HepG2 (cell line): ENCODE measurements at regions not wholly inside any gene's neighbourhood (a gene's known extent, or its start where the extent isn't known, plus 50 kb on each side); places are given as distances from the start of the nearest gene placed in this dataset.

Source experiments
- FOSL1 ChIP-seq: sonication (generic); formaldehyde crosslinking; IDR thresholded peaks from 2 replicates; pipeline ENCODE4 v1.9.0; 2021; ENCODE audit warnings: missing genetic modification reagents, borderline replicate concordance
- KMT2B ChIP-seq: IDR thresholded peaks from 2 replicates; pipeline ENCODE4 v1.6.1; 2016; ENCODE audit warnings: missing genetic modification reagents, missing compliant biosample characterization
- MAF1 ChIP-seq: sonication (generic); formaldehyde crosslinking; IDR thresholded peaks from 2 replicates; pipeline ENCODE4 v1.5.0; 2020; ENCODE audit warnings: missing genetic modification reagents, borderline replicate concordance
- ZNF225 ChIP-seq: sonication (generic); formaldehyde crosslinking; IDR thresholded peaks from 2 replicates; pipeline ENCODE4 v1.4.0; 2020; ENCODE audit warnings: mild to moderate bottlenecking, missing genetic modification reagents
- TF ChIP-seq, protein P1 (sequence below): sonication (generic); formaldehyde crosslinking; conservative IDR thresholded peaks from 2 replicates; pipeline ENCODE4 v1.4.0; 2020; ENCODE audit warnings: missing genetic modification reagents
- TF ChIP-seq, protein P2 (sequence below): sonication (generic); formaldehyde crosslinking; IDR thresholded peaks from 2 replicates; pipeline ENCODE4 v1.4.0; 2020; ENCODE audit warnings: mild to moderate bottlenecking, missing genetic modification reagents

DNA sequence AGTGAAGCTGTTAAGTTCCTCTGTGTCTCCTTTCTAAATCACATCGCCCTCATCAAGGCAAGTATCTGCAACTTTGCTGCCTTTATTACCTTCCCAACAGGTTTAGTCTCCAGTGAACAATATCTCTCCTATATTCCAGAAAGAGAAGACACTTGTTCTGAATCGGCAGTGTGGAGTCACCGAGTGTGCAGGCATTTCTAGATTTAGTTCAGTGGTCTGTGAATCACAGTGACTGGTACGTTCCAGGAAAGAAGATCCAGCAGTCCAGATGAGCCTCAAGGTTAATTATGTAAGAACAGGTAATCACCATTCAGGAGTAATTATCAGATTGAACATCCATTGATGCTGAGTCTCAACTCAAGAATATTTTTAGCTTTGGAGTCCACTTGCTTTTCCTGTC, 497.0 kb downstream of the FOXO1 start:
- TF ChIP-seq ZNF225 (CRISPR knock-in tag) = no peak
- TF ChIP-seq MAF1 (CRISPR knock-in tag) = no peak
- TF ChIP-seq, protein P1, sequence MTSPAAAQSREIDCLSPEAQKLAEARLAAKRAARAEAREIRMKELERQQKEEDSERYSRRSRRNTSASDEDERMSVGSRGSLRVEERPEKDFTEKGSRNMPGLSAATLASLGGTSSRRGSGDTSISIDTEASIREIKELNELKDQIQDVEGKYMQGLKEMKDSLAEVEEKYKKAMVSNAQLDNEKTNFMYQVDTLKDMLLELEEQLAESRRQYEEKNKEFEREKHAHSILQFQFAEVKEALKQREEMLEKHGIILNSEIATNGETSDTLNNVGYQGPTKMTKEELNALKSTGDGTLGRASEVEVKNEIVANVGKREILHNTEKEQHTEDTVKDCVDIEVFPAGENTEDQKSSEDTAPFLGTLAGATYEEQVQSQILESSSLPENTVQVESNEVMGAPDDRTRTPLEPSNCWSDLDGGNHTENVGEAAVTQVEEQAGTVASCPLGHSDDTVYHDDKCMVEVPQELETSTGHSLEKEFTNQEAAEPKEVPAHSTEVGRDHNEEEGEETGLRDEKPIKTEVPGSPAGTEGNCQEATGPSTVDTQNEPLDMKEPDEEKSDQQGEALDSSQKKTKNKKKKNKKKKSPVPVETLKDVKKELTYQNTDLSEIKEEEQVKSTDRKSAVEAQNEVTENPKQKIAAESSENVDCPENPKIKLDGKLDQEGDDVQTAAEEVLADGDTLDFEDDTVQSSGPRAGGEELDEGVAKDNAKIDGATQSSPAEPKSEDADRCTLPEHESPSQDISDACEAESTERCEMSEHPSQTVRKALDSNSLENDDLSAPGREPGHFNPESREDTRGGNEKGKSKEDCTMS = no peak
- TF ChIP-seq FOSL1 (CRISPR knock-in tag) = no peak
- TF ChIP-seq, protein P2, sequence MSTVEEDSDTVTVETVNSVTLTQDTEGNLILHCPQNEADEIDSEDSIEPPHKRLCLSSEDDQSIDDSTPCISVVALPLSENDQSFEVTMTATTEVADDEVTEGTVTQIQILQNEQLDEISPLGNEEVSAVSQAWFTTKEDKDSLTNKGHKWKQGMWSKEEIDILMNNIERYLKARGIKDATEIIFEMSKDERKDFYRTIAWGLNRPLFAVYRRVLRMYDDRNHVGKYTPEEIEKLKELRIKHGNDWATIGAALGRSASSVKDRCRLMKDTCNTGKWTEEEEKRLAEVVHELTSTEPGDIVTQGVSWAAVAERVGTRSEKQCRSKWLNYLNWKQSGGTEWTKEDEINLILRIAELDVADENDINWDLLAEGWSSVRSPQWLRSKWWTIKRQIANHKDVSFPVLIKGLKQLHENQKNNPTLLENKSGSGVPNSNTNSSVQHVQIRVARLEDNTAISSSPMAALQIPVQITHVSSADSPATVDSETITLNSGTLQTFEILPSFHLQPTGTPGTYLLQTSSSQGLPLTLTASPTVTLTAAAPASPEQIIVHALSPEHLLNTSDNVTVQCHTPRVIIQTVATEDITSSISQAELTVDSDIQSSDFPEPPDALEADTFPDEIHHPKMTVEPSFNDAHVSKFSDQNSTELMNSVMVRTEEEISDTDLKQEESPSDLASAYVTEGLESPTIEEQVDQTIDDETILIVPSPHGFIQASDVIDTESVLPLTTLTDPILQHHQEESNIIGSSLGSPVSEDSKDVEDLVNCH (CRISPR knock-in tag) = no peak
- TF ChIP-seq KMT2B (CRISPR knock-in tag) = no peak
